ENCODE measurements at regions not wholly inside any gene's neighbourhood (a gene's known extent, or its start where the extent isn't known, plus 50 kb on each side); places are given as distances from the start of the nearest gene placed in this dataset.

DNA sequence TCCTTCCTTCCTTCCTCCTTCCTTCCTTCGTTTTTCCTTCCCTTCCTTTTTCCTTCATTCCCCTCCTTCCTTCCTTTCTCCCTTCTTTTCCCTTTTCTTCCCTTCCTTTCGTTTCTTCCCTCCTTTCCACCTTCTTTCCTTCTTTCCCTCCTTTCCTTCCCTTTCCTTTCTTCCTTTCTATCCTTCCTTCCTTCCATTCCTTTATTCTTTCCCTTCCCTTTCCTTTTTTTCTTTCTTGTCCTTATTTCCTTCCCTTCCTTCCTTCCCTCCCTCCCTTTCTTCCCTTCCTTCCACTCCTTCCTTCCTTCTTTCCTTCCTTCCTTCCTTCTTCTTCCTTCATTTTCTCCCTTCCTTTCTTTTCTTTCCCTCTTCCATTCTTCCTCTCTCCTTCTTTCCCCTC, 394.6 kb downstream of the GABRB3 start:
- TF ChIP-seq, protein P1, sequence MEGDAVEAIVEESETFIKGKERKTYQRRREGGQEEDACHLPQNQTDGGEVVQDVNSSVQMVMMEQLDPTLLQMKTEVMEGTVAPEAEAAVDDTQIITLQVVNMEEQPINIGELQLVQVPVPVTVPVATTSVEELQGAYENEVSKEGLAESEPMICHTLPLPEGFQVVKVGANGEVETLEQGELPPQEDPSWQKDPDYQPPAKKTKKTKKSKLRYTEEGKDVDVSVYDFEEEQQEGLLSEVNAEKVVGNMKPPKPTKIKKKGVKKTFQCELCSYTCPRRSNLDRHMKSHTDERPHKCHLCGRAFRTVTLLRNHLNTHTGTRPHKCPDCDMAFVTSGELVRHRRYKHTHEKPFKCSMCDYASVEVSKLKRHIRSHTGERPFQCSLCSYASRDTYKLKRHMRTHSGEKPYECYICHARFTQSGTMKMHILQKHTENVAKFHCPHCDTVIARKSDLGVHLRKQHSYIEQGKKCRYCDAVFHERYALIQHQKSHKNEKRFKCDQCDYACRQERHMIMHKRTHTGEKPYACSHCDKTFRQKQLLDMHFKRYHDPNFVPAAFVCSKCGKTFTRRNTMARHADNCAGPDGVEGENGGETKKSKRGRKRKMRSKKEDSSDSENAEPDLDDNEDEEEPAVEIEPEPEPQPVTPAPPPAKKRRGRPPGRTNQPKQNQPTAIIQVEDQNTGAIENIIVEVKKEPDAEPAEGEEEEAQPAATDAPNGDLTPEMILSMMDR (IDR thresholded peaks at IDR 0.05), result no peak
- DNase-seq, result no peak
- Histone ChIP-seq H3K9me3 (no peaks in the 10 kb centered on the region), H3K4me1 (no peaks in the 10 kb centered on the region), H3K36me3 (no peaks in the 10 kb centered on the region), H3K9ac (ENCODE audit: low read depth in 2 of 2, low read length in 2 of 2) (no peak overlapping the region), H3K27me3 (no peaks in the 10 kb centered on the region), H3K27ac (no peak overlapping the region), H3K4me3 (no peak overlapping the region)
- intact Hi-C loops (cut with DNase I), result no loop called here

DNA sequence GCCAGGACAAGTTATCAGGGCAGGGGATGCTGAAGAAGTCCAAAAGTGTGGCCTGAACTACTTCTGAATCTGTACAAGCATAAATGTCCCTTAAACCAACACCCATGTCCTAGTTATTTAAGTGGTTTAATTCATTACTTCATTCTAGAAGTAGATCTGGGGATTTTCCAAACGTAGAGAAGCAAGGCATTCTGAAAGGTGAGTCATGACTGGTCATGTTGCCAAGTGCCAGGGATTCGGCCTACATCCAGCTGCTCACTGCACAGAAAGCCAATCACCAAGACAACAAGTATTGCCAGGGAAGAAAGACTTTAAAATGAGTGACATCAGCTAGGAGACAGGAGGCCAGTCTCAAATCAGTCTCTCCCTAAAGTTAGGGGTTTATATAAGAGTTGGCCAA, 396.6 kb downstream of the GABRB3 start:
- Histone ChIP-seq H3K4me1 (no peaks in the 10 kb centered on the region), H3K27me3 (no peaks in the 10 kb centered on the region), H3K9me3 (no peaks in the 10 kb centered on the region), H3K36me3 (no peaks in the 10 kb centered on the region), H3K4me3 (no peak overlapping the region), H3K9ac (ENCODE audit: low read depth in 2 of 2, low read length in 2 of 2) (no peak overlapping the region), H3K27ac (no peak overlapping the region)
- intact Hi-C loops (cut with DNase I), result no loop called here
- DNase-seq, result no peak
- TF ChIP-seq, protein P1 (IDR thresholded peaks at IDR 0.05), result no peak

DNA sequence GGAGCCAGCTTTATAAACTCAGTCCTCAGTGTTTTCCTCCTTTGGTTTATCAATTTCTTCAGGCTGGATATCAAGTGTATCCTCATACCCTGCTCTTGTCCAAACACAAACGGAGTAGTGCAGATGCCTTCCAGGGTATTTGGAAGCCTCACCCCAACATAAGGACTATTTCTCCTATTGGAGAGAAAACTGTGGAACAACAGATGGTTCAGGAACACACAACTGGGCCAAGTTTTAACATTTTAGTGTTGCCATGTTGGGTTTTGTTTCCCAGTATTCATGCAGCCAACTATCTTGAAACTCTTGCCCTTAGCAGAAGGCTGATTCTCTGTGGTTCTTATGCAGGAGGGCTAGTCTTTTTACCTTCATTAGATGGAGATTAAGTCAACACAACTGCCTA, 398.1 kb downstream of the GABRB3 start:
- TF ChIP-seq, protein P1 (IDR thresholded peaks at IDR 0.05), result no peak
- intact Hi-C loops (cut with DNase I), result no loop called here
- no peak overlapping the region for H3K9ac ChIP-seq (ENCODE audit: low read depth in 2 of 2, low read length in 2 of 2)
- H3K27me3 ChIP-seq, result no peaks in the 10 kb centered on the region
- no peaks in the 10 kb centered on the region for H3K9me3 ChIP-seq
- no peaks in the 10 kb centered on the region for H3K36me3 ChIP-seq
- no peak overlapping the region for H3K4me3 ChIP-seq
- H3K27ac ChIP-seq, result no peak overlapping the region
- H3K4me1 ChIP-seq, result no peaks in the 10 kb centered on the region
- DNase-seq, result no peak

DNA sequence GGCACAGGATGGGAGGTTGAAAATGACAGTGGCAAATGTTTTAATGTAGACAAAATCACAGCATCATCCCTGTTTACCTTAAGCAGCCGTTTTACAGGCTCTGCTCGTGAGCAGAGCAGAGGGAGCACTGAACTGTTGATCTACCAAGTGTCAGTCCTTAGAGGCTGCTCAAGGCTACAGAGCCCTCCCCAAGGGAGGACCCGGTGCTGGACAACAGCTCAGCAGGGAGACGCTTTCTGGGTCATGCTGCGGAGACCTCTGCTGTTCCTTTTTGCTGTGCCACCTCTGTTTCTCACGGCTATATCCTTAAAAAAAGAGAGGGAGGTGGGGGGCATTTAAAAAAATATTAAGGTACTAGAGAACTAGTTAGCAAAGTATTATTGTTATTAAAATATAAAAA, 400.2 kb downstream of the GABRB3 start:
- no peaks in the 10 kb centered on the region for H3K27me3 ChIP-seq
- H3K4me3 ChIP-seq, result no peak overlapping the region
- H3K4me1 ChIP-seq, result no peaks in the 10 kb centered on the region
- no peak overlapping the region for H3K9ac ChIP-seq (ENCODE audit: low read depth in 2 of 2, low read length in 2 of 2)
- TF ChIP-seq, protein P1 (IDR thresholded peaks at IDR 0.05), result no peak
- intact Hi-C loops (cut with DNase I), result no loop called here
- no peaks in the 10 kb centered on the region for H3K36me3 ChIP-seq
- H3K9me3 ChIP-seq, result no peaks in the 10 kb centered on the region
- DNase-seq, result no peak
- H3K27ac ChIP-seq, result no peak overlapping the region

DNA sequence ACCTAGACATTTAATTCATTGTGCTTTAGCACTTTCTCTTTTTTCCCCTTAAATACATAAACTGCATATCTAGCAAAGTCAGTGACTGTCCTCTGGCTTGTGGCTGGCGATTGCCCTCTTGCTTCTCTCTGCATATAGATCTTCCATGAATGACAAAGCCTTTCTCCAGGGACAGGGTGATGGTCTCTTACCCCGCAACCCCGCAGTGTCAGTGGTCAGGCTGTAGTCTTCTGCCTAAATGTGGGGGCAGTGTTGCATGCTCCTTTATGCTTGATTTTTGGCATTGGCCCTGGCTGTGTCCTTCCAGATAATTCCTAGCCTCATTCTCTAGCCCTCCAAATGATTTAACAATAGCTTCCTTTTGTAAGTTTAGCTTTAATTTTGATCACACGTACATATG, 407.8 kb downstream of the GABRB3 start:
- Histone ChIP-seq H3K4me1 (no peaks in the 10 kb centered on the region), H3K27ac (no peak overlapping the region), H3K9ac (ENCODE audit: low read depth in 2 of 2, low read length in 2 of 2) (no peak overlapping the region), H3K9me3 (no peaks in the 10 kb centered on the region), H3K27me3 (no peaks in the 10 kb centered on the region), H3K4me3 (no peak overlapping the region), H3K36me3 (no peaks in the 10 kb centered on the region)
- DNase-seq, result no peak
- TF ChIP-seq, protein P1 (IDR thresholded peaks at IDR 0.05), result no peak
- intact Hi-C loops (cut with DNase I), result no loop called here

DNA sequence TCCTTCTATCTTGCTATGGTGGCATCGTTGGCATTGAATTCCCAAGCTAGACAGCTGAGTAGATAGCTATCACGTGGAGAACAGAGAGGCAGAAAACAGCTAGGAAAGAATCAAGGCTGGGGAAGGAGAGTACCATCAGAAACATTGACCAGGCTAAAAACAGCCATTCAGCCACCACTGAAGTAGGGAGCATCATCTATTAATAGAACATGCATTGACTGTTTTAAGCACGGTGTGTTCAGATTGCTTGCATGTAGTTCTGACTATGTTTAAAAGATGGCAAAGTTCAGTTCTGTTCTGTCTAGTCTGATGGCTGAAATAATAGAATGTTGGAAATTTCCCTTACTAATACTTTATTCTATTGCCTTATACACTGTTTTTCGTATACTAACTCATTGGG, 413.0 kb downstream of the GABRB3 start:
- H3K9me3 ChIP-seq, result no peaks in the 10 kb centered on the region
- H3K27me3 ChIP-seq, result no peaks in the 10 kb centered on the region
- H3K27ac ChIP-seq, result no peak overlapping the region
- no peak overlapping the region for H3K9ac ChIP-seq (ENCODE audit: low read depth in 2 of 2, low read length in 2 of 2)
- no peaks in the 10 kb centered on the region for H3K36me3 ChIP-seq
- H3K4me1 ChIP-seq, result no peaks in the 10 kb centered on the region
- no peak overlapping the region for H3K4me3 ChIP-seq
- TF ChIP-seq, protein P1 (IDR thresholded peaks at IDR 0.05), result no peak
- DNase-seq, result no peak
- intact Hi-C loops (cut with DNase I), result no loop called here

Measured in colonic mucosa (tissue), 4 donors.